Neural crest cell (in vitro differentiated cells): ENCODE measurements at regions not wholly inside any gene's neighbourhood (a gene's known extent, or its start where the extent isn't known, plus 50 kb on each side); places are given as distances from the start of the nearest gene placed in this dataset.

Experiments
- DNase-seq: peaks from one replicate; pipeline ENCODE4 v3.0.0; 2021; ENCODE audit warnings: low read depth, mixed read lengths, low spot score
- H3K27ac Mint-ChIP-seq: one replicate; pipeline ENCODE4 v1.8.0; 2021; ENCODE audit warnings: mild to moderate bottlenecking, mixed read lengths; ENCODE audit not compliant: unreplicated experiment
- H3K27me3 Mint-ChIP-seq: 2 replicates; pipeline ENCODE4 v1.8.0; 2021; ENCODE audit warnings: low read depth, mild to moderate bottlenecking, mixed read lengths
- H3K36me3 Mint-ChIP-seq: 2 replicates; pipeline ENCODE4 v1.8.0; 2021; ENCODE audit warnings: low read depth, mild to moderate bottlenecking, mixed read lengths
- H3K4me1 Mint-ChIP-seq: 2 replicates; pipeline ENCODE4 v1.8.0; 2021; ENCODE audit warnings: mixed read lengths
- H3K4me3 Mint-ChIP-seq: one replicate; pipeline ENCODE4 v1.8.0; 2021; ENCODE audit warnings: mild to moderate bottlenecking, mixed read lengths
- H3K9me3 Mint-ChIP-seq: 2 replicates; pipeline ENCODE4 v1.8.0; 2021; ENCODE audit warnings: mixed read lengths
- TF ChIP-seq, protein P1 (sequence below): fragments of 200-600 bp; sonication (generic); conservative IDR thresholded peaks from 2 replicates; pipeline ENCODE4 v1.5.0; 2021; ENCODE audit warnings: antibody characterized with exemption, mild to moderate bottlenecking

DNA sequence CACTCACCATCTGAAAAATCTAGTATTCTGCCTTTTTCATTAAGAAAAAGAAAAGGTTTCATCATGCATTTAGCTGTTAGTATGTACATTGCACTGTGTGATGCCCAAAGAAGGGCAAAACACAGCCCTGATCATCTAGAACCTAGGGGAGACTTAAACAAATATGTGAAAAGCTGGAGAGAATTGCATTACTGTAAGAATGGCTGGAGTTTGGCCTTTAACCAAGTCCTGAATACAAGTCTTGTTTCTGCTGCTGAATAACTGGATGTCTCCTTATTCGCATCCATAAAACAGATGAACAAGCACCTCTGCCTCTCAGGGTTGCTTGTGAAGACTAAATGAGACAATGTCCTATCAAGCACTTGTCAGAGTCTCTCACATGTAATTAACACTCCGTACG is 233.4 kb upstream of the LRTM1 start:
- H3K27me3 Mint-ChIP-seq = no peaks in the 10 kb centered on the region
- no peak for DNase-seq

DNA sequence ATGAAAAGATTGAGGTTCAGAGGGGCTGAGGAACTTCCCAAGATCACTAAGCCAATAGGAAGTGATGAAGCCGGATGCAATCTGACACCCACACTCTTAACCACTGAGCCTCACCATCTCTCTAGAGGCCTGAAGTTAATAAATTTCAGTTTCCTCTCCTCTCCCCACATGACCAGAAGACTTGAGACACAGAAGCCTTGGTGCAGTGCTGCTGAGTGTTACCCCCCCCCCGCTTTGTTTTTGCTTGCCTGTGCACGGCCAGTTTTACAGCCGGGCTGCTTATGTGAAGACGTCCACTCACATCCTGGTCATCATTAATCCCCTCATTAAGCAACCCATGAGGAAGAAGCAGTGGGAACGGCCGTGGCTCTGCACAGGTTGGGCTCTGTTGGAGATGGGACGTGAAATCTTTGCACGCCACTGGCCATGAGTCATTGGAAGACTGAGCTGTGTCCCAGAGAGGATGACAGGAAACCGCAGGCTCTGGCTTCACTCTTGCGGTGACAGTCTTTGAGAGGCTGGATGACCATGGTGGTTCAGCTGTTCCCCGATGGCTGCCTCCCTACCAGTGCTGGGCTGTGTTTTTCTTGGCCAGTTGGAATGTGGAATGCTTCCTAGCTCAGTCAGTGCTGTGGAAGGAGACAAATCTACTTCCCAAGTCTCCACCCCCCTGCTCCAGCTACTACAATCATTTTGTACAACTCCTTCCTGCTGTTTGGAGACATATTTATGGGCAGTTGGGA is 232.6 kb upstream of the LRTM1 start:
- Mint-ChIP-seq H3K27ac (no peak overlapping the region), H3K36me3 (no peaks in the 10 kb centered on the region), H3K27me3 (no peaks in the 10 kb centered on the region), H3K4me3 (no peak overlapping the region), H3K9me3 (peaks cover 8% of the 10 kb centered on the region), H3K4me1 (peaks cover 8% of the 10 kb centered on the region)
- no peak for DNase-seq
- TF ChIP-seq, protein P1, sequence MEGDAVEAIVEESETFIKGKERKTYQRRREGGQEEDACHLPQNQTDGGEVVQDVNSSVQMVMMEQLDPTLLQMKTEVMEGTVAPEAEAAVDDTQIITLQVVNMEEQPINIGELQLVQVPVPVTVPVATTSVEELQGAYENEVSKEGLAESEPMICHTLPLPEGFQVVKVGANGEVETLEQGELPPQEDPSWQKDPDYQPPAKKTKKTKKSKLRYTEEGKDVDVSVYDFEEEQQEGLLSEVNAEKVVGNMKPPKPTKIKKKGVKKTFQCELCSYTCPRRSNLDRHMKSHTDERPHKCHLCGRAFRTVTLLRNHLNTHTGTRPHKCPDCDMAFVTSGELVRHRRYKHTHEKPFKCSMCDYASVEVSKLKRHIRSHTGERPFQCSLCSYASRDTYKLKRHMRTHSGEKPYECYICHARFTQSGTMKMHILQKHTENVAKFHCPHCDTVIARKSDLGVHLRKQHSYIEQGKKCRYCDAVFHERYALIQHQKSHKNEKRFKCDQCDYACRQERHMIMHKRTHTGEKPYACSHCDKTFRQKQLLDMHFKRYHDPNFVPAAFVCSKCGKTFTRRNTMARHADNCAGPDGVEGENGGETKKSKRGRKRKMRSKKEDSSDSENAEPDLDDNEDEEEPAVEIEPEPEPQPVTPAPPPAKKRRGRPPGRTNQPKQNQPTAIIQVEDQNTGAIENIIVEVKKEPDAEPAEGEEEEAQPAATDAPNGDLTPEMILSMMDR = no peak

More for the DNA sequence above, 233.4 kb upstream of the LRTM1 start:
- H3K4me3 Mint-ChIP-seq = no peak overlapping the region
- peaks cover 9% of the 10 kb centered on the region for H3K9me3 Mint-ChIP-seq
- no peak overlapping the region for H3K27ac Mint-ChIP-seq
- H3K36me3 Mint-ChIP-seq = no peaks in the 10 kb centered on the region
- peaks cover 11% of the 10 kb centered on the region for H3K4me1 Mint-ChIP-seq
- TF ChIP-seq, protein P1 = no peak

DNA sequence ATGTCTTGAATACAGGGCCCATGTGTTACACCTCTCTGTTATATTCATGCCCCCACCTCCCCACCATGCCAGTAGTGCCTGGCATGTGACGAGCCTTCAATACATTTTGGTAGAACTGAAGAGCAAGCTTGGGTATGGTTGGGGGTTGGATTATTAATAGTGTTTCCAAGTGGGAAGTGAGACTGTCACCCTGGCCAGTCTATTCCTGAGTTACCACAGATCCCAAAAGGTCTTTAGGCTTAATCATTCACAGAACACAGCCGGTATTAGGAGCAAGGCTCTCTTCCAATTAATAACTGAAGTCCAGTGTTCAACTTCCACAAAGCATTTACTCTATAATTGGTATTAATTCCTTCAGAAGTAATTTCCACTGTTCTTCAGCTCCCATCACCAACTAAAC is 231.9 kb upstream of the LRTM1 start:
- TF ChIP-seq, protein P1 = no peak
- Mint-ChIP-seq H3K4me3 (no peak overlapping the region), H3K9me3 (peaks cover 5% of the 10 kb centered on the region), H3K27me3 (no peaks in the 10 kb centered on the region), H3K36me3 (no peaks in the 10 kb centered on the region), H3K27ac (no peak overlapping the region), H3K4me1 (peaks cover 8% of the 10 kb centered on the region)
- no peak for DNase-seq

DNA sequence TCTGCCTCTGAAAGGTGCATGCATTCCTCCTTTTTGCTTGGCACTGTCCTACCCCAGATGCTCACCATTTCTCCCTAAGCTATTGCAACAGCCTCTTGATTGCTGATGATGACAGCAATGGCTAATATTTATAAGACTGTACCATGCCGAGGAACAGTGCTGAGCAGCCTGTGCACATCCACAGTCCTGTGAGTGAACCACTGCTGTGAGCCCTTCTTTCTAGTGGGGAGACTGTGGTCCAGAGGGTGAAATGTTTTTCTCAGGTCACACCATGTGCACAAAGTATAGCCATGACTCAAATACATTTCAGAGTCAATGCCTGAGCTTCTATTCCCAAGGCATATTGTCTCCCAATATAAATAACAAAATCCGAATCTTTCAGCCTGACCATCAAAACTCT is 231.2 kb upstream of the LRTM1 start:
- Mint-ChIP-seq H3K4me1 (peaks cover 8% of the 10 kb centered on the region), H3K36me3 (no peaks in the 10 kb centered on the region), H3K27me3 (no peaks in the 10 kb centered on the region), H3K4me3 (no peak overlapping the region), H3K9me3 (peaks cover 5% of the 10 kb centered on the region), H3K27ac (no peak overlapping the region)
- no peak for DNase-seq
- TF ChIP-seq, protein P1 = no peak

DNA sequence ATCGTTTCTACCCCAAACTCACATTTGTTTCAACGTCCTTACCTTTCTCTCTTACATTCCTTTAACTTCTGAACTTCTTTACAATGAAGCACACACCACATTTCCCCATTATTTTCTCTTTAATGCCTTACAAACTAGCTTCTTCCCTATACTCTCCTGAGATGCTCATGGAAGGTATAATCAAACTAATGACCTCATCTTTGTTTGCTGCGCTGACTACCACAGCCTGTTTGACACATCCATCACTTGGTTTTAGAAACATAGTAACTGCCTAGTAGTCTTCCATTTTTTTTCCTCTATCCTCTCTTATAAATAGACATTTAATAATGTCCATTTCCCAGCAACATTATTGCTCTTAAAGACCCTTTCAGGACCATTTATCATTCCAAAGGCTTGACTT is 230.5 kb upstream of the LRTM1 start:
- TF ChIP-seq, protein P1 = no peak
- Mint-ChIP-seq H3K27me3 (no peaks in the 10 kb centered on the region), H3K27ac (no peak overlapping the region), H3K9me3 (peaks cover 5% of the 10 kb centered on the region), H3K4me1 (peaks cover 8% of the 10 kb centered on the region), H3K36me3 (no peaks in the 10 kb centered on the region), H3K4me3 (no peak overlapping the region)
- no peak for DNase-seq
